ENCODE measurements at regions not wholly inside any gene's neighbourhood (a gene's known extent, or its start where the extent isn't known, plus 50 kb on each side); places are given as distances from the start of the nearest gene placed in this dataset.

- H3K9me3 ChIP-seq (ENCODE audit: control insufficient read depth, low read length): peaks cover 8% of the 10 kb centered on the region
- no peaks in the 10 kb centered on the region for H3K4me1 ChIP-seq (ENCODE audit: control insufficient read depth, insufficient read depth, low read depth, low read length)
- H2BK15ac ChIP-seq (ENCODE audit: low read depth, poor library complexity, severe bottlenecking): no peak overlapping the region
- peaks cover 0 to 3% of the 10 kb centered on the region in 2 experiments for H3K27me3 ChIP-seq (ENCODE audit: control insufficient read depth in 1 of 2, insufficient read depth in 1 of 2, low read length in 2 of 2)
- H3K79me1 ChIP-seq (replicated peaks; ENCODE audit: low read length, poor library complexity, severe bottlenecking): no peaks in the 10 kb centered on the region
- H2AK5ac ChIP-seq (ENCODE audit: low read length, severe bottlenecking): no peak overlapping the region
- H3K27ac ChIP-seq (ENCODE audit: low read length, poor library complexity, severe bottlenecking): no peak overlapping the region
- H2BK120ac ChIP-seq (ENCODE audit: low read depth, low read length): no peak overlapping the region
- 88% methylated on average over 1 of the region's 3 CpGs for WGBS
- no peak overlapping the region for H3K4ac ChIP-seq (ENCODE audit: low read depth in 1 of 2, low read length in 2 of 2)
- no peak overlapping the region for H3K4me2 ChIP-seq (ENCODE audit: low read length, poor library complexity, severe bottlenecking)
- no peak for DNase-seq
- H3K23ac ChIP-seq (ENCODE audit: low read length in 2 of 2): no peak overlapping the region
- no peak overlapping the region for H3K4me3 ChIP-seq (ENCODE audit: insufficient read depth in 1 of 2, low read depth in 1 of 2, low read length in 2 of 2)
- H4K91ac ChIP-seq (ENCODE audit: low read length): no peak overlapping the region
- H2BK5ac ChIP-seq (ENCODE audit: low read depth, low read length, poor library complexity, severe bottlenecking): no peak overlapping the region
- no peak overlapping the region for H2AFZ ChIP-seq (ENCODE audit: low read depth, low read length)
- H3K18ac ChIP-seq (ENCODE audit: low read depth in 1 of 2, low read length in 2 of 2): no peak overlapping the region
- H3K9ac ChIP-seq (ENCODE audit: low read length): no peak overlapping the region
- no peak overlapping the region for H4K8ac ChIP-seq (ENCODE audit: low read length)
- no peaks in the 10 kb centered on the region for H3K36me3 ChIP-seq (ENCODE audit: control insufficient read depth in 1 of 2, insufficient read depth in 2 of 2, low read depth in 1 of 2, low read length in 2 of 2)
- H3K14ac ChIP-seq (ENCODE audit: low read length in 2 of 2): no peak overlapping the region
- no peak overlapping the region for H2BK12ac ChIP-seq (ENCODE audit: low read length in 2 of 2)
Observed at GRCh38 chrX:74179990-74180389, 124.0 kb upstream of the ZCCHC13 start.

- WGBS: 58% methylated on average over 2 of the region's 4 CpGs
- Histone ChIP-seq H3K27me3 (ENCODE audit: control insufficient read depth in 1 of 2, insufficient read depth in 1 of 2, low read length in 2 of 2) (peaks cover 0 to 3% of the 10 kb centered on the region in 2 experiments), H3K9me3 (ENCODE audit: control insufficient read depth, low read length) (peaks cover 12% of the 10 kb centered on the region), H3K4me2 (ENCODE audit: low read length, poor library complexity, severe bottlenecking) (no peak overlapping the region), H3K27ac (ENCODE audit: low read length, poor library complexity, severe bottlenecking) (no peak overlapping the region), H4K8ac (ENCODE audit: low read length) (no peak overlapping the region), H2BK12ac (ENCODE audit: low read length in 2 of 2) (no peak overlapping the region), H3K4me3 (ENCODE audit: insufficient read depth in 1 of 2, low read depth in 1 of 2, low read length in 2 of 2) (no peak overlapping the region), H3K23ac (ENCODE audit: low read length in 2 of 2) (no peak overlapping the region), H2AFZ (ENCODE audit: low read depth, low read length) (no peak overlapping the region), H3K79me1 (replicated peaks; ENCODE audit: low read length, poor library complexity, severe bottlenecking) (no peaks in the 10 kb centered on the region), H3K18ac (ENCODE audit: low read depth in 1 of 2, low read length in 2 of 2) (no peak overlapping the region), H2BK120ac (ENCODE audit: low read depth, low read length) (no peak overlapping the region), H3K9ac (ENCODE audit: low read length) (no peak overlapping the region), H2AK5ac (ENCODE audit: low read length, severe bottlenecking) (no peak overlapping the region), H2BK5ac (ENCODE audit: low read depth, low read length, poor library complexity, severe bottlenecking) (no peak overlapping the region), H3K36me3 (ENCODE audit: control insufficient read depth in 1 of 2, insufficient read depth in 2 of 2, low read depth in 1 of 2, low read length in 2 of 2) (no peaks in the 10 kb centered on the region), H3K4me1 (ENCODE audit: control insufficient read depth, insufficient read depth, low read depth, low read length) (no peaks in the 10 kb centered on the region), H3K4ac (ENCODE audit: low read depth in 1 of 2, low read length in 2 of 2) (no peak overlapping the region), H4K91ac (ENCODE audit: low read length) (no peak overlapping the region), H2BK15ac (ENCODE audit: low read depth, poor library complexity, severe bottlenecking) (no peak overlapping the region), H3K14ac (ENCODE audit: low read length in 2 of 2) (no peak overlapping the region)
- DNase-seq: peak; percentile 12
Observed at GRCh38 chrX:74179499-74179898, 124.5 kb upstream of the ZCCHC13 start.

GRCh38 chrX:74179071-74179470 is 124.9 kb upstream of the ZCCHC13 start:
- peak; percentile 47 for DNase-seq
- Histone ChIP-seq H3K4me3 (ENCODE audit: insufficient read depth in 1 of 2, low read depth in 1 of 2, low read length in 2 of 2) (no peak overlapping the region), H2BK5ac (ENCODE audit: low read depth, low read length, poor library complexity, severe bottlenecking) (no peak overlapping the region), H3K4ac (ENCODE audit: low read depth in 1 of 2, low read length in 2 of 2) (no peak overlapping the region), H3K79me1 (replicated peaks; ENCODE audit: low read length, poor library complexity, severe bottlenecking) (no peaks in the 10 kb centered on the region), H3K18ac (ENCODE audit: low read depth in 1 of 2, low read length in 2 of 2) (no peak overlapping the region), H3K27me3 (ENCODE audit: control insufficient read depth in 1 of 2, insufficient read depth in 1 of 2, low read length in 2 of 2) (peaks cover 0 to 3% of the 10 kb centered on the region in 2 experiments), H4K8ac (ENCODE audit: low read length) (no peak overlapping the region), H4K91ac (ENCODE audit: low read length) (no peak overlapping the region), H3K23ac (ENCODE audit: low read length in 2 of 2) (no peak overlapping the region), H2AK5ac (ENCODE audit: low read length, severe bottlenecking) (no peak overlapping the region), H3K4me1 (ENCODE audit: control insufficient read depth, insufficient read depth, low read depth, low read length) (no peaks in the 10 kb centered on the region), H3K36me3 (ENCODE audit: control insufficient read depth in 1 of 2, insufficient read depth in 2 of 2, low read depth in 1 of 2, low read length in 2 of 2) (no peaks in the 10 kb centered on the region), H3K14ac (ENCODE audit: low read length in 2 of 2) (no peak overlapping the region), H3K27ac (ENCODE audit: low read length, poor library complexity, severe bottlenecking) (no peak overlapping the region), H2BK15ac (ENCODE audit: low read depth, poor library complexity, severe bottlenecking) (no peak overlapping the region), H2BK12ac (ENCODE audit: low read length in 2 of 2) (no peak overlapping the region), H3K9ac (ENCODE audit: low read length) (no peak overlapping the region), H2AFZ (ENCODE audit: low read depth, low read length) (no peak overlapping the region), H2BK120ac (ENCODE audit: low read depth, low read length) (no peak overlapping the region), H3K9me3 (ENCODE audit: control insufficient read depth, low read length) (peaks cover 16% of the 10 kb centered on the region), H3K4me2 (ENCODE audit: low read length, poor library complexity, severe bottlenecking) (no peak overlapping the region)
- 0% methylated on average over 1 of the region's 1 CpG for WGBS

GRCh38 chrX:74178536-74178935 is 125.4 kb upstream of the ZCCHC13 start:
- no peaks in the 10 kb centered on the region for H3K36me3 ChIP-seq (ENCODE audit: control insufficient read depth in 1 of 2, insufficient read depth in 2 of 2, low read depth in 1 of 2, low read length in 2 of 2)
- H3K9me3 ChIP-seq (ENCODE audit: control insufficient read depth, low read length): peaks cover 21% of the 10 kb centered on the region
- no peaks in the 10 kb centered on the region for H3K79me1 ChIP-seq (replicated peaks; ENCODE audit: low read length, poor library complexity, severe bottlenecking)
- no peak overlapping the region for H3K4me2 ChIP-seq (ENCODE audit: low read length, poor library complexity, severe bottlenecking)
- H3K18ac ChIP-seq (ENCODE audit: low read depth in 1 of 2, low read length in 2 of 2): no peak overlapping the region
- no peak overlapping the region for H3K9ac ChIP-seq (ENCODE audit: low read length)
- no peak overlapping the region for H3K27ac ChIP-seq (ENCODE audit: low read length, poor library complexity, severe bottlenecking)
- no peak overlapping the region for H2BK120ac ChIP-seq (ENCODE audit: low read depth, low read length)
- no peak overlapping the region for H3K23ac ChIP-seq (ENCODE audit: low read length in 2 of 2)
- peaks cover 0 to 3% of the 10 kb centered on the region in 2 experiments for H3K27me3 ChIP-seq (ENCODE audit: control insufficient read depth in 1 of 2, insufficient read depth in 1 of 2, low read length in 2 of 2)
- WGBS: 12% methylated on average over 8 of the region's 12 CpGs
- no peak overlapping the region for H4K8ac ChIP-seq (ENCODE audit: low read length)
- no peak overlapping the region for H3K14ac ChIP-seq (ENCODE audit: low read length in 2 of 2)
- no peak overlapping the region for H2BK12ac ChIP-seq (ENCODE audit: low read length in 2 of 2)
- no peak overlapping the region for H2BK15ac ChIP-seq (ENCODE audit: low read depth, poor library complexity, severe bottlenecking)
- H2AK5ac ChIP-seq (ENCODE audit: low read length, severe bottlenecking): no peak overlapping the region
- H3K4me3 ChIP-seq (ENCODE audit: insufficient read depth in 1 of 2, low read depth in 1 of 2, low read length in 2 of 2): no peak overlapping the region
- DNase-seq: no peak
- no peaks in the 10 kb centered on the region for H3K4me1 ChIP-seq (ENCODE audit: control insufficient read depth, insufficient read depth, low read depth, low read length)
- H2AFZ ChIP-seq (ENCODE audit: low read depth, low read length): peak overlapping the region; percentile 14
- no peak overlapping the region for H2BK5ac ChIP-seq (ENCODE audit: low read depth, low read length, poor library complexity, severe bottlenecking)
- no peak overlapping the region for H3K4ac ChIP-seq (ENCODE audit: low read depth in 1 of 2, low read length in 2 of 2)
- no peak overlapping the region for H4K91ac ChIP-seq (ENCODE audit: low read length)

All from mesenchymal stem cell (in vitro differentiated cells and primary cell).